AG04449 (cell line): ENCODE measurements at regions not wholly inside any gene's neighbourhood (a gene's known extent, or its start where the extent isn't known, plus 50 kb on each side); places are given as distances from the start of the nearest gene placed in this dataset.
"Not testable (repeated sequence)": the region's sequence is repeated elsewhere in the genome, so short reads cannot be mapped to it uniquely, and the experiment has no call there.

Experiments used
- CTCF ChIA-PET: fragments of 350-600 bp; formaldehyde crosslinking; extraction: SDS; loops from one replicate; lab custom pipeline; 2021; ENCODE audit warnings: antibody characterized with exemption; lab: Yijun Ruan, JAX
- POLR2A ChIA-PET: fragments of 400-600, 350-600 bp; formaldehyde crosslinking; extraction: SDS; loops from one replicate; lab custom pipeline; 2020; ENCODE audit warnings: antibody characterized with exemption, inconsistent platforms; lab: Yijun Ruan, JAX
- DNase-seq: peaks from one replicate; pipeline ENCODE4 v3.0.0-alpha.2; 2010; ENCODE audit warnings: low read depth, low spot score
- H3K4me3 ChIP-seq: 2 replicates; pipeline ENCODE4 v1.5.1; 2011; ENCODE audit warnings: low read depth, mild to moderate bottlenecking, control low read depth, low read length
- TF ChIP-seq, protein P1 (sequence below): IDR thresholded peaks from one replicate; pipeline ENCODE4 v1.5.1; 2011; ENCODE audit warnings: mild to moderate bottlenecking, moderate library complexity, low read length, control low read depth, inconsistent platforms; ENCODE audit not compliant: insufficient read depth; ENCODE audit errors: missing control alignments

DNA sequence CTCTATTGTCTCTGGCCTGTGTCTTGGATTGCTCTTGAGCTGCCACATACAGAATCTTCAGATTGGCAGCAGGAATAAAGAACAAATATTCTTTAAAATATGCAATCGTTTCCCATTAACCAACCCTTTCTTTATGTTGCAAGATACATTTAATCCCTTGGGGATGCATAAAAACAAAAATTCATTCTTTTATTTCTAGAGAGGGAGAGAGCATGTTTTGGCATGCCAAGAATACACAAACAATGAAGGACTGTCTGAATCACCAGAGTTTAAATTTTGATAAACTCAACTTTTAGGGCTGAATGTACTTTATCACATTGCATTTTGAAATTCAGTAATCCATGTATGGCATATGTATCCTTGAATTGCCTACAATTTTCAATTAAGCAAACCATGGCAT is 154.3 kb upstream of the SEMA3D start:
- TF ChIP-seq, protein P1, sequence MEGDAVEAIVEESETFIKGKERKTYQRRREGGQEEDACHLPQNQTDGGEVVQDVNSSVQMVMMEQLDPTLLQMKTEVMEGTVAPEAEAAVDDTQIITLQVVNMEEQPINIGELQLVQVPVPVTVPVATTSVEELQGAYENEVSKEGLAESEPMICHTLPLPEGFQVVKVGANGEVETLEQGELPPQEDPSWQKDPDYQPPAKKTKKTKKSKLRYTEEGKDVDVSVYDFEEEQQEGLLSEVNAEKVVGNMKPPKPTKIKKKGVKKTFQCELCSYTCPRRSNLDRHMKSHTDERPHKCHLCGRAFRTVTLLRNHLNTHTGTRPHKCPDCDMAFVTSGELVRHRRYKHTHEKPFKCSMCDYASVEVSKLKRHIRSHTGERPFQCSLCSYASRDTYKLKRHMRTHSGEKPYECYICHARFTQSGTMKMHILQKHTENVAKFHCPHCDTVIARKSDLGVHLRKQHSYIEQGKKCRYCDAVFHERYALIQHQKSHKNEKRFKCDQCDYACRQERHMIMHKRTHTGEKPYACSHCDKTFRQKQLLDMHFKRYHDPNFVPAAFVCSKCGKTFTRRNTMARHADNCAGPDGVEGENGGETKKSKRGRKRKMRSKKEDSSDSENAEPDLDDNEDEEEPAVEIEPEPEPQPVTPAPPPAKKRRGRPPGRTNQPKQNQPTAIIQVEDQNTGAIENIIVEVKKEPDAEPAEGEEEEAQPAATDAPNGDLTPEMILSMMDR: no peak
- POLR2A ChIA-PET: no interaction called here
- CTCF ChIA-PET: no interaction called here
- no peak overlapping the region for H3K4me3 ChIP-seq
- DNase-seq: no peak

DNA sequence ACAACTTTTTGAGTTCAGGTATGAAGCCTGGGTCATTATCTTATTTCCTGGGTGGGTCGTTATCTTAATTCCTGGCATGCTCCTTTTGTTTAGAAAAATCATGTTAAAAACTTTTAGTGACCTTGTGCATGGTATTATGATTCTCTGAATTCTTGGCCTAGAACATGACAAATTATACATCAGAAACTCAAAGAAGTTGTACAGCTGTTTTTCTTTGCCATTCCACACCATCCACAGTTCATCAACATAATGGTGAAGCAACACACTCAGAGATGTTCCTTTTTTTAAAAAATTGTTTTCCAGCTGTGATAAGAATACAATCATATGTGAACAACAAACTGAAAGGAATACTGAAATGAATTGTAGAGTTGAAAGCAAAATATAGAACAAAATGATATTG is 149.2 kb upstream of the SEMA3D start:
- ChIA-PET POLR2A (no interaction called here), CTCF (no interaction called here)
- no peak for DNase-seq
- TF ChIP-seq, protein P1: no peak
- H3K4me3 ChIP-seq: no peak overlapping the region

DNA sequence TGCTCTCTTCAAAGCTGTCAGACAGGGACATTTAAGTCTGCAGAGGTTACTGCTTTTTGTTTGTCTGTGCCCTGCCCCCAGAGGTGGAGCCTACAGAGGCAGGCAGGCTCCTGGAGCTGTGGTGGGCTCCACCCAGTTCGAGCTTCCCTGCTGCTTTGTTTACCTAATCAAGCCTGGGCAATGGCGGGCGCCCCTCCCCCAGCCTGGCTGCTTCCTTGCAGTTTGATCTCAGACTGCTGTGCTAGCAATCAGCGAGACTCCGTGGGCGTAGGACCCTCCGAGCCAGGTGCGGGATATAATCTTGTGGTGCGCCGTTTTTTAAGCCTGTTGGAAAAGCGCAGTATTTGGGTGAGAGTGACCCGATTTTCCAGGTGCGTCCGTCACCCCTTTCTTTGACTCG is 148.3 kb upstream of the SEMA3D start:
- POLR2A ChIA-PET, CTCF ChIA-PET, DNase-seq, H3K4me3 ChIP-seq: not testable (repeated sequence)

DNA sequence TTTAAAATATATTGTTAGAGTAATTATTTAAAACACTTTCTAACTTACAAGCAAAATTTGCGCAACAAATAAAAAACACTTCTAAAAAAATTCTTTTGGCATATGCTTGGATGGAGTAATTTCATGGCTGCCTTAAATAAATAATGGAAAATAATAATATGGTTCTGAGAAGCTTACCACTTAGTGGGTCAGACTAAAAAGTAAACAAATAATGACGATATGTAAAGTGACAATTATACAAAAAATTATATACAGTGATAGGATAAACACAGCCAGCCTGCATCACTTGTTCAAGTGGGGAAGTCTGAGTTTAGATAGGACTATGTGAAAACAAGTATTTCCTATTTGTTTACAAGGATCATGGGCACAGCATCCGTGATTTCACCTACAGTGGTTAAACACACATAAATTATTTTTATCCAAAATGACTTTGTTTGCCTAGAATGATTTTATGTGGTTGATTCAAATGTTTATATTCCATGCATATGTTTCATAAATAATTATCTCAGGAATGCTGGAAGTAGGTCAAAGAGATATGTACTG is 141.7 kb upstream of the SEMA3D start:
- CTCF ChIA-PET: no interaction called here
- TF ChIP-seq, protein P1: no peak
- DNase-seq: no peak
- H3K4me3 ChIP-seq: no peak overlapping the region
- POLR2A ChIA-PET: no interaction called here

DNA sequence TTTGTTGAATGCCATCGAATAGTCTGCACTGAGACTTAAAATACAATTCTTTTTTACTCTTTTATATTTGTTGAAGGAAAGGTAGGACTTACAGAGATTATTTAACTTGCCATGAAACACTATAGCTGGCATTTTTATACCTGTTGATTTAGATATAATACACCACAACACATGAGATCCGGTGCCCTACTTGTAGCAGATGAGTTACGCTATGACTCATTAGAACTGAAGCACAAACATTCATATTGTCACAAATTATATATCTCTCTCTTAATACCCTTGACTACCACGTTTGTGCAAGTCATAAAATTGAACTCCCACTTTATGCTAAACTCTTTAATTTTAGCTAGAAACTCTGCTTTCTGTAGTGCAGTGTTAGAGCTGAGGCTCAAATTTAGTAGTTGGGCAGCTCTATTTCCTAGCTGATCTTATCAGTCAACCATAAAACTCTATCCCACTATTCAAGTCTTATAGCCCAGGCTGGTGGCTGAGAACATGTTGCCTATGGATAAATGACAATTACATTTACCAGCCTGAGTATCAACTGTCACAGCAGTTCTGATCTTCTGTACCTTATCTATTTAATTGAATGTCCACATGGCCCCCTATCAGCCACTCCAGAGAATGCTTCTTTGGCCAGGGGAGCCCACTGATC is 137.4 kb upstream of the SEMA3D start:
- POLR2A ChIA-PET: no interaction called here
- TF ChIP-seq, protein P1: no peak
- no peak for DNase-seq
- no peak overlapping the region for H3K4me3 ChIP-seq
- CTCF ChIA-PET: no interaction called here

DNA sequence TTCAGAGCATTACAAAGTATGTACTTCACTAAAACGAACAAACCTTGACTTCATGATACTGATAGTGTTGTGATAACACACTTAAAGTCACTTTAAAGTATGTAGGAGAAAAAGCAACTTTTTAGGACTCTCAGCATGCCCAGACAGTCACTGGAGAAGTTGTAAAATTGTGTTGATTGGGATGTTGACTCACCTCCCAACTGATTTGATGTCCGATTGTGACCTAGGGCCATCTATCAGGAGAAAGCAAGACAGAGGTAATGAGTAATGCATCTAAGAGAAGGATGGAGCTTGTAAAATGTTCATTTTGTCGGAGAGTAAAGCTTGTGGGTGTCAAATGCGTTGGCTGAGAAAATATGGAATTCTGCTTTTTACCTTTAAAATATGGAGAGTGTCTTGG is 135.4 kb upstream of the SEMA3D start:
- ChIA-PET POLR2A (no interaction called here), CTCF (no interaction called here)
- DNase-seq: no peak
- TF ChIP-seq, protein P1: no peak
- no peak overlapping the region for H3K4me3 ChIP-seq
